ENCODE measurements at regions not wholly inside any gene's neighbourhood (a gene's known extent, or its start where the extent isn't known, plus 50 kb on each side); places are given as distances from the start of the nearest gene placed in this dataset.

DNA sequence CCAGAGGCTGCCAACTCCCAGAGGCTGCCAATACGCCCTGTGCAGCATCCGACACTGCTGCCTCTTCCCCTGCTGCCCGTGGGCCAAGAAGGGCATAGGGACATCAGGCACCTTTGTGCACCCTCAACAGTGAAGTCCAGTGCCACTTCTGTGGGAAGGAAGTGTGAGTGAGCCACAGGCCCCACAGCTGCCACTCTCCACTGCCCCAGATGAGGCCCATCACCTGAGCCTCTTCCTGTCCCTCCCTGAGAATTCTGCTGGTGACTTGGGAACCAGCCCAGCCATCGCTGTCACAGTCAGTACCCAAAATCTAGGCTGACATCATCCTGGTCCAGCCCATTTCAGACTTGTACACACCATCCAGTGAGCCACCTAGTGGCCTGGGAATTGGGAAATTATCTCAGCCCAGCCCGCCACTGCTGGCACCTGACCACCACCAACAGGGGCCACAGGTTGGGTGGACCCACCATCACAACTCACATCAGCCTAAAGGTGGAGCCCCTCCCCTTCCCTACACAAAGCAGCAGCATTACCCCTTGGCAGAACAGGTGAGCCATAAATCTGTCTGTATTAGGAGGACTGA, 733.9 kb upstream of the KLHL1 start:
- TF ChIP-seq, protein P1, sequence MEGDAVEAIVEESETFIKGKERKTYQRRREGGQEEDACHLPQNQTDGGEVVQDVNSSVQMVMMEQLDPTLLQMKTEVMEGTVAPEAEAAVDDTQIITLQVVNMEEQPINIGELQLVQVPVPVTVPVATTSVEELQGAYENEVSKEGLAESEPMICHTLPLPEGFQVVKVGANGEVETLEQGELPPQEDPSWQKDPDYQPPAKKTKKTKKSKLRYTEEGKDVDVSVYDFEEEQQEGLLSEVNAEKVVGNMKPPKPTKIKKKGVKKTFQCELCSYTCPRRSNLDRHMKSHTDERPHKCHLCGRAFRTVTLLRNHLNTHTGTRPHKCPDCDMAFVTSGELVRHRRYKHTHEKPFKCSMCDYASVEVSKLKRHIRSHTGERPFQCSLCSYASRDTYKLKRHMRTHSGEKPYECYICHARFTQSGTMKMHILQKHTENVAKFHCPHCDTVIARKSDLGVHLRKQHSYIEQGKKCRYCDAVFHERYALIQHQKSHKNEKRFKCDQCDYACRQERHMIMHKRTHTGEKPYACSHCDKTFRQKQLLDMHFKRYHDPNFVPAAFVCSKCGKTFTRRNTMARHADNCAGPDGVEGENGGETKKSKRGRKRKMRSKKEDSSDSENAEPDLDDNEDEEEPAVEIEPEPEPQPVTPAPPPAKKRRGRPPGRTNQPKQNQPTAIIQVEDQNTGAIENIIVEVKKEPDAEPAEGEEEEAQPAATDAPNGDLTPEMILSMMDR (IDR thresholded peaks at IDR 0.05) = no peak
- no peak for TF ChIP-seq EP300 (IDR thresholded peaks at IDR 0.05)

Measured in ovary (tissue), 3 donors.